ENCODE measurements at regions not wholly inside any gene's neighbourhood (a gene's known extent, or its start where the extent isn't known, plus 50 kb on each side); places are given as distances from the start of the nearest gene placed in this dataset.

DNA sequence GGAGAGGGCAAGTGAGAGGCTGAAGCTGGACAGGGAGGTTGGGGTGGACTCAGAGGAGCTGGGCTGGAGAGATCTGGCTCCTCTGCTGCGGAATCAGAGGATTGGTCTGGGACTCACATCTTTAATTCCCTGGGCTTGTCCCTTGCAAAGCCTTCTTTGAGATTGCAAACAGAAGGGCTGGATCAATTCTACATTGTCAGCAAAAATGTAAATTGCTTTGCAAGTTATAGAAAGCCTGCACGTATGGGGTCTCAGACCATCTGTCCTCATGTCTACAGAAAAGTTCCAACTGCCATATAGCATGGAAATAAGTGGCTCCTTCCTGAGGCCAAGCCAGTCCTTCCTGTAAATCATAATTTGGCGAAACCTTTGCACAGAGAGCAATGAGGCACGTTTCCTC, 449.6 kb downstream of the UBE2NL start:
- DNase-seq (ENCODE audit: low read depth), result no peak
- no peak for TF ChIP-seq CTCF (conservative IDR thresholded peaks at IDR 0.05; ENCODE audit: low read length)
- H3K4me3 ChIP-seq (ENCODE audit: low read length), result no peak overlapping the region

DNA sequence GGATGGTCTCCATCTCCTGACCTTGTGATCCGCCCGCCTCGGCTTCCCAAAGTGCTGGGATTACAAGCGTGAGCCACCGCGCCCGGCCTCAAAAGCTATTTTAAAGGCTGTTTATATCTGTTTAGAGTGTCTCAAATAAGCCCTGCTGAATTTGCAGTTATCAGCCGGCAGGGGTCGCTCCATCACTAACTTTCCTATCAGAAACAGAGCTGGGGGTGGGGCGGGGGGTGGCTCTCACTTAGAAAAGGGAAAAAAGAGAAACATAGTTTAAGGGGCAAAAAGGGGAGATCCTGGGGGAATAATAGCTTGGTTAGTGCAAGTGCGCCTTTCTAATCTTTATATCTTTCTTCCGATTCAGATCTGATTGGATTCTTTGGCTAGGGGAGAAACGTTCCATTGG, 450.7 kb downstream of the UBE2NL start:
- H3K4me3 ChIP-seq (ENCODE audit: low read length), result no peak overlapping the region
- no peak for TF ChIP-seq CTCF (conservative IDR thresholded peaks at IDR 0.05; ENCODE audit: low read length)
- no peak for DNase-seq (ENCODE audit: low read depth)

DNA sequence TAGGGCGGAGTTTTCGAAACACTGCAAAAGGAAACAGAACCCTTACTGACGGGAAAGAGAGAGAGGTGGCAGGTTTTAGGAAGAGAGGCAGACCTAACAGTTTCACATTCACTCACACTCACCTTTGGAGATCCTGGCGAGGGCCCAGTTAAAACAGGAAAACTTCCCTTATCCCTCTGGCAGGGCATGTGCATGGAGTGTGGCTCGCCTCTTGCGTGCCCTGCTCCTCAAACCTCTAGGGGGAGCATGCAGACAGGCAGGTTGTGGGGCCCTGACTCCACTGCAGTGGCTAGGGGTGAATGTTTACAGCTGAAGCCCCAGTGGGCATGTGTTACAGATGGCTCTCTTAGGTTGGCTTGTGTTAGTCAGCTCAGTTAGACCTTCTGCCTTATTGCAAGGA, 451.5 kb downstream of the UBE2NL start:
- no peak for DNase-seq (ENCODE audit: low read depth)
- TF ChIP-seq CTCF (conservative IDR thresholded peaks at IDR 0.05; ENCODE audit: low read length), result no peak
- H3K4me3 ChIP-seq (ENCODE audit: low read length), result no peak overlapping the region

DNA sequence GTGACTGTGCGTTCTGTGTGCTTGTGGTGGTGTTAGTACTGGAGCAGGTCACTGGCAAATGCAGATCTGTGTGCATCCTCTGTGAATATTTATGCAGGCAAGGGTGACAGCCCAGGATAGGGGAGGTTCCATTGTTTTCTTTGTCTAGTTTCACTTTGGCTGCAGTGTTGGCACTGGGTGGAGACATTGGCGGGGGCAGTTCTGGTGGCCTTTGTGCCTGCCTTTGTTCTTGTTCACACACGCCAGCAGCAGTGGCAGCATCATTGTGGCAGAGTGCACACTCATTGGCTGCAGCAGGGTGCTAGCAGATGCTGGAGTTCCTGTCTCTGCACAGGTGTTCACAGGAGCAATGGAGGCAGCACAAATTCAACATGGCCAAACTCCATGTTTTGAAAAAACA, 495.3 kb downstream of the UBE2NL start:
- TF ChIP-seq CTCF (conservative IDR thresholded peaks at IDR 0.05; ENCODE audit: low read length), result no peak
- no peak overlapping the region for H3K4me3 ChIP-seq (ENCODE audit: low read length)
- DNase-seq (ENCODE audit: low read depth), result no peak

GRCh38 chrX:144388738-144389137, 504.9 kb downstream of the UBE2NL start:
- no peak for TF ChIP-seq CTCF (conservative IDR thresholded peaks at IDR 0.05; ENCODE audit: low read length)
- H3K4me3 ChIP-seq (ENCODE audit: low read length), result no peak overlapping the region
- DNase-seq (ENCODE audit: low read depth), result no peak
